HFF-Myc (cell line): ENCODE measurements at regions not wholly inside any gene's neighbourhood (a gene's known extent, or its start where the extent isn't known, plus 50 kb on each side); places are given as distances from the start of the nearest gene placed in this dataset.

Experiments used
- DNase-seq: peaks from one replicate; pipeline ENCODE4 v3.0.0-alpha.2; 2011; ENCODE audit warnings: low read depth; ENCODE audit errors: extremely low read depth
- H3K4me3 ChIP-seq: replicated peaks from 2 replicates; pipeline ENCODE4 v1.5.1; 2011; ENCODE audit warnings: low read depth, mild to moderate bottlenecking, control low read depth, low read length
- TF ChIP-seq, protein P1 (sequence below): IDR thresholded peaks from 2 replicates; pipeline ENCODE4 v1.5.1; 2012; ENCODE audit warnings: mild to moderate bottlenecking, low read depth, low read length, control low read depth; ENCODE audit errors: missing control alignments

- DNase-seq = no peak
- H3K4me3 ChIP-seq = no peak overlapping the region
- TF ChIP-seq, protein P1, sequence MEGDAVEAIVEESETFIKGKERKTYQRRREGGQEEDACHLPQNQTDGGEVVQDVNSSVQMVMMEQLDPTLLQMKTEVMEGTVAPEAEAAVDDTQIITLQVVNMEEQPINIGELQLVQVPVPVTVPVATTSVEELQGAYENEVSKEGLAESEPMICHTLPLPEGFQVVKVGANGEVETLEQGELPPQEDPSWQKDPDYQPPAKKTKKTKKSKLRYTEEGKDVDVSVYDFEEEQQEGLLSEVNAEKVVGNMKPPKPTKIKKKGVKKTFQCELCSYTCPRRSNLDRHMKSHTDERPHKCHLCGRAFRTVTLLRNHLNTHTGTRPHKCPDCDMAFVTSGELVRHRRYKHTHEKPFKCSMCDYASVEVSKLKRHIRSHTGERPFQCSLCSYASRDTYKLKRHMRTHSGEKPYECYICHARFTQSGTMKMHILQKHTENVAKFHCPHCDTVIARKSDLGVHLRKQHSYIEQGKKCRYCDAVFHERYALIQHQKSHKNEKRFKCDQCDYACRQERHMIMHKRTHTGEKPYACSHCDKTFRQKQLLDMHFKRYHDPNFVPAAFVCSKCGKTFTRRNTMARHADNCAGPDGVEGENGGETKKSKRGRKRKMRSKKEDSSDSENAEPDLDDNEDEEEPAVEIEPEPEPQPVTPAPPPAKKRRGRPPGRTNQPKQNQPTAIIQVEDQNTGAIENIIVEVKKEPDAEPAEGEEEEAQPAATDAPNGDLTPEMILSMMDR = no peak
These were observed 112.3 kb upstream of the PMFBP1 start for GRCh38 chr16:72284042-72284789.

DNA sequence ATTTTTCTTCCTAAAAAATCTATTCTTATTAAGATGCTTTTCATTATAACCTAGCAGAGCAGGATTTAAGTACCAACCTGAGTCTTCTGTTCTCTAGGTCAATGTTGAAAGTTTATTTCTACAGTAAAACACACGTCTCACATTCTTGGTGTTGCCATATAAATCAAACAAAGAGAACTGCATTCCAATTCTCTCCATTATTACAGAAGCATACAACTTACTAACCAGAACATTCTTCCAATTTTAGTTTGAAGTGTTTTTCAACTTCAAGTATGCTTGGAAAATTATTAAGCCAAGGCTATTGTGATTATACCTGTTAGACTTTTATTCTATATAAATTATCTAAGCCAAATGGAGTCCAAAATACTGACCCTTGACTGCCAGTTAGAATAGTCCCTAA lies 110.4 kb upstream of the PMFBP1 start:
- no peak for DNase-seq
- TF ChIP-seq, protein P1 = no peak
- H3K4me3 ChIP-seq = no peak overlapping the region

DNA sequence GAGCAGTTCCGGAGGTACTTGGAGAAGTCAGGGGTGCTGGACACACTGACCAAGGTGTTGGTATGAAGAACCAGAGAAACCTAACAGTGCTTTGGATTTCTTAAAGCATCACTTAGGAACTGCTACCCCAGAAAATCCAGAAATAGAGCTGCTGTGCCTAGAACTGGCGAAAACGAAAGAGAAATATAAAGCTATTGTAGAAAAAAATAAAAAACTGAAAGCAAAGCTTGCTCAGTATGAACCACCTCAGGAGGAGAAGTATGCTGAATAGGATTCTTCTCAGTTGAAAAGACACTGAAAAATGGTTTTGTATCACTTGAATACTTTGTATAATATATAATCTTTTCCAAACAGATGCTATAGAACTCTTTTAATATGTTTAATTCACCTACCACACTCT lies 106.3 kb upstream of the PMFBP1 start:
- TF ChIP-seq, protein P1 = no peak
- no peak for DNase-seq
- no peak overlapping the region for H3K4me3 ChIP-seq

- TF ChIP-seq, protein P1 = no peak
- H3K4me3 ChIP-seq = no peak overlapping the region
- no peak for DNase-seq
These were observed 105.8 kb upstream of the PMFBP1 start for GRCh38 chr16:72277749-72278148.

DNA sequence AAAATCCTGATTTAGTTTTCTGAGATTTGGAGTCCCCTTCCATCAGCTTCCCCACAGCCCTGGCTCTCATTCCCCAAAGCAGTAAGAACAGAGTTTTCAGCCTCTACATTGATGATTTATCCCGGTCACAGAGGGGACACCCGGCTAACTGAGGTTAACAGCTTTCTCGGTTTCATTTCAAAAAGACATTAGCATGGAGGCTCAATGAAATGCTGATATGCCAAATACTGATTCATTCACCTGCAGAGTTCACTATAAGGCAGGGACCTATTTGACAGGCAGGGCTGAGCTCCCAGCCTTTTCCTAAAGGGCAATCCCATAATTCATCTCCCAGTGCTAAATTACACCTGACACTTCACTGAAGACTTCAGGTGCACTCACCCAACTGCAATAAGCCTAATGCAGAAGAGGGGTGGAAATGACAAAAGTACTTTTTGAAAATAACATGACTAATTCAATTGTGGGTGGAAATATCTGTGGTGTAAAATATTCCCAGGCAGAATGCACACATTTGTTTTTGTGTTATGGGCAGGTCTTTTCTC lies 99.8 kb upstream of the PMFBP1 start:
- H3K4me3 ChIP-seq = no peak overlapping the region
- DNase-seq = no peak
- TF ChIP-seq, protein P1 = no peak

- TF ChIP-seq, protein P1 = no peak
- DNase-seq = no peak
- no peak overlapping the region for H3K4me3 ChIP-seq
These were observed 98.6 kb upstream of the PMFBP1 start for GRCh38 chr16:72270531-72270930.
